ENCODE measurements at regions not wholly inside any gene's neighbourhood (a gene's known extent, or its start where the extent isn't known, plus 50 kb on each side); places are given as distances from the start of the nearest gene placed in this dataset.

DNA sequence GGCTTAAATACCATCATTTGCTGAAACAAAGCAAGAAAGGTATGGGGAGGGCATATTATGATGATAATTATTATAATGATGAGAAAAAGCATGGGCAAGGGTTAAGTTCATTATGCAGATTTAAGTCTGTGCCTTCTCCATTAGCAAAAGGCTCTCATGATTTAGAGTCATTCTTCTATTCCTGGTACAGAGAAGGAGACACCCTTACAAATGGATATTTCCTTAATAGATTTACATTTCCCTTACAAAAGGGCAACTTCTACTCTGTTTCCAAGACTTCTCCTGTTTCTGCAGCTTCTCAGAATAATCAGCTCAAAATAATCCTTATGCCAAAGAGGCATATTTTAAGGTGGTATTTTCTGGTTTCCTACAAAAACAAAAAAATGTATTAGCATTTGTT lies 121.1 kb upstream of the CAMK1G start:
- DNase-seq (ENCODE audit: low spot score) = no peak

DNA sequence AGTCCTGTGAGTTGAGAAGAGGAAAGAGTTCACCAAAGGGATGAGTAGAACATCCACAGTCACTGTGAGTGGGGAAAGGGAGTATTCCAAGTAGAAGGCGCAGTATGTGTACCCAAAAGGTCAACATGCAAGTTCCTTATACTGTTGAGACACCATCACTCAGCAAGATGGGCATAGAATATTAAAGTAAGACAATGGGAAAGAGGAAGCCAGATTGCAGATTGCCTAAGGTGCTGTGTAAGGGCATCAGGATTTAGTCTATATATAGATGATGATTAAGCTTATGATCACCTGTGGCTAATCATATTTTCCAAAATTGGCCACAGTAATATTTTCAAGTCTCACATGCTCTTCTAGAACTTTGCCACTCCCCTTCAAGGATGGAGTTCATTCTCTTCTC lies 120.1 kb upstream of the CAMK1G start:
- DNase-seq (ENCODE audit: low spot score) = no peak

DNA sequence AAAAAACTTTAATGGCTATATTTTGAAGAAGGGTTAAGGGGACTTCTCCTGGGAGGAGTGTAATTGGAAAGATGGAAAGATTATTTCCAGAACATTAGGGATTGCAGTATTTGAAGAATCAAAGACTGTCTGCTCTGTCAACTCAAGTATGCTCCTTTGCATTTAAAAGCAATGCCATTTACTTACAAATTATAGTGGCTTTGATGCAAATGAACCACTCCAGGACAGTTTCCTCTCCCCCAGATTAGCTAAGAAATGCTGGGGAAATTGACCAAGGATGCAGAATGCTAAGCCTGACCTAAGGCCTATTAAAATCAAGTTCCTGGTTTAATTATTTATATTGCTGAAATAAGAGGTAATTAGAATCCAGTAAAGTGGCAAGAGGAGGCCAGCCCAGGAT lies 110.5 kb upstream of the CAMK1G start:
- DNase-seq (ENCODE audit: low spot score) = no peak

DNA sequence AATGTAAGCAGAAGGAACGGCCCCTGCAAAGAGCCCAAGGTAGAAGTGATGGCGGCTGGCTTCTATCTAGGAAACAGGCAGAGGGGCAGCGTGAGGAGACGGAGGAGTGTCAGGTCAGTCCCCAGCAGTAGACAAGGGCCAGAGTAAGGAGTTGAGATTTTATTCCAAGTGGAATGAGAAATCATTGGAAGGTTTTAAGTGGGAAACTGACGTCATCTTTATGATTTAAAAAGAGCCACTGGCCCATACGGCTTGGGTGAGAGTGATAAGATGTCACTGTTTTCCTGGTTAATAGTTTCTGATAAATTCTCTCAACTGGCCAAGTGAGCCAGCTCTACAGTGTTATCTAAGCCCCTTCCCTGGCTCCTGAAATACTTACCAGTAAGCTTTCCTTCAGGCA lies 103.2 kb upstream of the CAMK1G start:
- DNase-seq (ENCODE audit: low spot score) = no peak

DNA sequence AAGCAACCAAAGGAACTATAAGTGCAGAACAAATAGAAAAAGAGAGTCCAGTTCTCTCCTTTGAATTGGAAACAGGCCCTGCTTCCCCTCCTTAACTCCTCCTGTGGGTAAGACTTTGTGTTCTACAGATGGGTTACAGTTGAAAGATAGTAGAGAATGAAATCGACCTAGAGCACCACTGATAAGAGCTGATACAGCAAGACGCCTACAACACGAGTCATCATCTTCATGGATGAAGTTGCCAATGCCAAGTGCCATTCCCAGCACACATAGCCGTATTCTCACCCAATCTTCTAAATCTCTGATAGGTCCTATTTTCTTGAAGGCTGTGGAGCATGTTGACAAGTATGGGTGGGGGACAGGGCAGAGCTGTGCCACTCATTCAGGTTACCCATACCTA lies 99.8 kb upstream of the CAMK1G start:
- DNase-seq (ENCODE audit: low spot score) = no peak

DNA sequence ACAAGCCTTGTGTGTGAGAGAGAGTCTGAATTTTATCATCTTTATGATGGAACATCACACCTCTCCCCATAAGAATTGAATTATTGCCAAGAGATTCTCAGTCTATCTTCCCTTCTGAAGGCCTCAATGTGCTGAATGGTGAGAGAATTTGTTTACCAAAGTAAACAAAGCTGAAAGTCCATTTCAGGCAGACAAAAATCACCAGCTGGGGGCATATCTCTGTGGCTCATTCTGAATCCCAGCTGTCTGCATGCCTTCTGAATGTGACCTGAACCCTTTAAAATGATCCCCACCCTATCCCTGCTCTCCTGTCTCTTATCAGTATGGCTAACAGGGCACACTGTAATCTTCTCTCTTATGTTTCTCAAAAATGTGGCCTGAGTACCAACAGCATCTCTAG lies 99.1 kb upstream of the CAMK1G start:
- DNase-seq (ENCODE audit: low spot score) = no peak

DNA sequence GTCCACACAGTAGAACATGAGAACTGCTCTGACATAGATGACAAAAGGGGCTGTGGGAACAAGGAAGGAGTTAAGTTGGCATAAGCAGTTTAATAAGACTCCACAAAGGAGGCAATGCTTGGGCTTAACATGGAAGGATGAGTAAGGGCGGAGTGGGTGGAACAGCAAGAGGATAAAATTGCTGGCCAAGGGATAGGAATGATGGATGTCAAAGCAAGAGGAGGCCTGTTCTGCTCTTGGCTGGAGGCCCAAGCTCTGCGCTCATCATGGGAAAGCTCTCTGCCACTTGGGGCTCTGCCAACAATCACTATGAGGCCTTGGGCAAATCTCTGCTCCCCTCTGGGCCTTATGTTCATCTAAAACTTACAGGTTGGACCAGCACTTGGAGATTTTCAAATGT lies 98.3 kb upstream of the CAMK1G start:
- no peak for DNase-seq (ENCODE audit: low spot score)

DNA sequence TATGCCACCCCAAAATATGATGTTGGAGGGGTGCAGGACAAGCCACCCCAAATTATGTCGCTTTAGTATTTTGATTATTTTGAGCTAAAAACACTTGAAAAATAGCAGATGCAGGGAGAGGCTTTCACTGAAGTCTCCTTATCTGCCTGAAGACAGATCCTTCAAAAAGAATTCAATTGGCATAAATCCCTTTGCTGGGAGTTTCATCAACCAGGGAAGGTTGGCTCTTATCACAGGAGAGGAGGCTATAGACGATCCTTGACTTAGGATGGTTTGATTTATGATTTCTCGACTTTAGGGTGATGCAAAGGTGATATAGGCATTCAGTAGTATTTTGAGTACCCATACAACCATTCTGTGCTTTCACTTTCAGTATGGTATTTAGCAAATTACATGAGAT lies 97.8 kb upstream of the CAMK1G start:
- DNase-seq (ENCODE audit: low spot score) = no peak

DNA sequence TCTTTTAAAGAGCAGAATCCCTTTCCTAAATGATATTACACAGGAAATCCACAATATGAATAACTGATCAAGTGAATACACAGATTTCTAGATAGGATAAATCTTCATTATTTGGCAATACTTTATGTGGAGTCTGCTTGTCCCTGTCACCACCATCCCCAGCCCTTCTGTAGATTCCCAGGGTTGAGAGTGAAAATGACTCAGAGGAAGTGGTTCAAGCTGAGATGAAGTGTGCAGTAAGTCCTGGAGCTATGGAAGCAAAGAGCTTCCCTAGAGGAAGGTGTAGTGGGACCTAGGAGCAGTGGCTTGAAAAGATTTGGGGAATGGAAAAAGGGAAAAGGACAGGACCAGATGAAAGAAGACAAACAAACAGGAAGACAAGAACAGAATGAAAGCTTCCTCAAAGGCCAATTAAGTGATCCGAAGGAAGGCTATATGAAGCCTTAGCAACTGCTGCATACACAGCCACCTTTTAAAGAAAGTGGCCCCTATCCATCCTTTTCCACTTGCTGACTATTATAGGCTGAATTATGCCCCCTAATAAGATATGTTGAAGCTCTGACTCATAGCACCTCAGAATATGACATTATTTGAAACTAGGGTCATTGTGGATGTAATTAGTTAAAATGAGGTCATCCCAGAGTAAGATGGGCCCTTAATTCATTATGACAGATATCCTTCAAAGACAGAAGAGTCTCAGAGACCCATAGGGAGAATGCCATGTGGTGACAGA lies 96.5 kb upstream of the CAMK1G start:
- peak; percentile 5 for DNase-seq (ENCODE audit: low spot score)

DNA sequence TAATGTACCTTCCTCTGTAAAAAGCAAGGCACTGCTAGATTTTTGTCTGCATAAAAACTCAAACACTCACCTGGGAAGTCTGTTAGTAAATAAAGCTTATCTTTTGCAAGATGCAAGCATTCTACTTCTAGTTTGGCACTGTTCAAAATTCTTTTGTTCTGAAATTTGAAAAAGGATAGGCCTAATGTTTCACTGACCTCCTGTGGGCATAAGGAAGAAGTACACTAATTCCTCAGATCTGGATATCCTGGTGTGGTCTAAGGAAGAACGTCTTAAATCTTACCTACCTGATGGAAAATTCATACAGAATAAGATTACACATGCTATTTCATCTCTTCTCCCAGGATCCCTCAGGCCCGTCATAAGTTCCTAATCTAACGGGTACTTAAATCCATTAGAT lies 93.5 kb upstream of the CAMK1G start:
- peak; percentile 23 for DNase-seq (ENCODE audit: low spot score)

DNA sequence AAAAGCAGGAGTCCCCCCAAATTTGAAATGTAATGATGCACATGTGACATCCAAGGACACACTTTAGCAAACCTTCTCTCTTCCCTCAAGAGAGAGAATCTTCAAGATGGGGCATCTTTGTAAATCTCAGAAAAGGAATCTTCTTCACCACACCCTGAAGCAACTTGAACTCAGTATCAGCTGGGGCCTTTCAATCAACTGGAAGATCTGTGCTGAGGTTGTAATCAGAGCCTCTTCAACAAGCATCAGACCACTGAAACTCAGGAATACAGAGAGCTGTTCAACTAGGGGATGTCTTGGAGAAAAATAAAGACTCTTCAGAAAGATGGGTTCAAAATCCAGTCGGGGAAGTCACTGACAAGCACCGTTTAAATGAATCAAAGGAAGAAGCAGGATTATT lies 92.5 kb upstream of the CAMK1G start:
- DNase-seq (ENCODE audit: low spot score) = no peak

DNA sequence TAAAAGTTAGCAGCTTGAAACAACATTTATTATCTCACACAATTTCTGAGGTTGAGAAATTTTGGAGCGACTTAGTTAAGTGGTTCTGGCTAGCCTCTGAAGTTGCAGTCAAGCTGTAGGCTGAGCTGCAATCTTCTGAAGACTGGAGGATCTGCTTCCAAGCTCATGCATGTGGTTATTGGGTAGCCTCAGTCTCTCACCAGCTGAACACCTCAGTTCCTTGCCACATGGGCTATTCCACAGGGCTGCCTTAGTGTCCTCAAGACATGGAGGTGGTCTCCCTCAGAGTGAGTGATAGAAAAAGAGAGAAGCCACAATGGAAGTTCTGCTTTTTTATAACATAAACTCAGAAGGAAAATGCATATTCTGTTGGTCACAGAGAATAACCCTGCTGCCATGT lies 92.0 kb upstream of the CAMK1G start:
- DNase-seq (ENCODE audit: low spot score) = no peak

DNA sequence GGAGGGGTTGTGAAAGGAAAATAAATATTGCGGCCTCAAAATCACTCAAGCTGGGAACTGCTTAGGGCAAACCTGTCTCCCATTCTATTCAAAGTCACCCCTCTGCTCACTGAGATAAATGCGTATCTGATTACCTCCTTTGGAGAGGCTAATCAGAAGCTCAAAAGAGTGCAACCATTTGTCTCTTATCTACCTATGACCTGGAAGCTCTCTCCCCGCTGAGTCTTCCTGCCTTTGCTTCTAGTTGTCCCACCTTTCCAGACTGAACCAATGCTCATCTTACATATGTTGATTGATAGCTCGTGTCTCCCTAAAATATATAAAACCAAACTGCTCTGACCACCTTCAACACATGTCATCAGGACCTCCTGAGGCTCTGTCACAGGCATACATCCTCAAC lies 91.6 kb upstream of the CAMK1G start:
- DNase-seq (ENCODE audit: low spot score) = no peak

DNA sequence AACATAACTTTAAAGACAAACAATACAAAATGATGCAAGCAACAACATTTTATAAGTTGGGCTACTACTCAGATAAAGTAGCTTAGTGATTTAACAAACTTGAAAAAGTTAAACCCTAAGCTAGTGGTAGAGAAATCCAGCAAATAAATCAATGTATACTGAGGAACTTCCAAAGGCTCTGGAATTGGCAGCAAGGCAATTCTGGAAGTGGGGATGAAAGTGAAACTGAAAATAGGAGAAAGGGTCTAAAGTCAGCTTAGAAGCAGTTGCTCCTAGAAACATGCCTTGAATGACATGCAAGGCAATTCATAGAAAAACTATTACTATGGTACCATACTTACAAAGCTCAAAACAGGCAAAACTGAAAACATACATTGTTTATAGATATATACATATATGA lies 90.0 kb upstream of the CAMK1G start:
- no peak for DNase-seq (ENCODE audit: low spot score)

DNA sequence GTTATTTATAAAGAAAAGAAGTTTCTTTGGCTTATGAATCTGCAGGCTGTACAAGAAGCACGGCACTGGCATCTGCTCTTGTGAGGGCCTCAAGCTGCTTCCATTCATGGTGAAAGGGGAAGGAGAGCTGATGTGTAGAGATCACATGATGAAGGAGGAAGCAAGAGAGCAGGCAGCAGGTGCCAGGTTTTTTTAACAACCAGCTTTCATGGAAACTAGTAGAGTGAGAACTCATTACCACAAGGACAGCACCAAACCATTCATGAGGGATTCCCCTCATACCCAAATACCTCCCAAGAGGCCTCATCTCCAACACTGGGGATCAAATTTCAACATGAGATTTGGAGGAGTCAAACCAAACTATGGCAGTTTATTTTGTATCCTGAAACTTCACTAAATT lies 85.8 kb upstream of the CAMK1G start:
- no peak for DNase-seq (ENCODE audit: low spot score)

DNA sequence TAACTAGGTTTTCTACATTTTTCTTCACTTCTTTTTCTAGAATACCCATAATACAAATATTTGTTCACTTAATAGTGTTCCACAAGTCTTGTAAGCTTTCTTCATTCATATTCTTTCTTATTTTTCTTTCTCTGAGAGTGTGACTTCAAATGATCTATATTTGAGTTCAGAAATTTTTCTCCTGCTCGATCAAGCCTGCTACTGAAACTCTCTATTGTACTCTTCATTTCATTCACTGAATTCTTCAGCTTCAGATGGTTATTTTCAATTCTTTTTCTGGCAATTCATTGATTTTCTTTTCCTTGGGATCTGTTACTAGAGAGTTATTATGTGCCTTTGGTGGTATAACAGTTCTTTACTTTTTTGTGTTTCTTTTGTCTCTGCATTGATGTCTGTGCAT lies 82.5 kb upstream of the CAMK1G start:
- no peak for DNase-seq (ENCODE audit: low spot score)

DNA sequence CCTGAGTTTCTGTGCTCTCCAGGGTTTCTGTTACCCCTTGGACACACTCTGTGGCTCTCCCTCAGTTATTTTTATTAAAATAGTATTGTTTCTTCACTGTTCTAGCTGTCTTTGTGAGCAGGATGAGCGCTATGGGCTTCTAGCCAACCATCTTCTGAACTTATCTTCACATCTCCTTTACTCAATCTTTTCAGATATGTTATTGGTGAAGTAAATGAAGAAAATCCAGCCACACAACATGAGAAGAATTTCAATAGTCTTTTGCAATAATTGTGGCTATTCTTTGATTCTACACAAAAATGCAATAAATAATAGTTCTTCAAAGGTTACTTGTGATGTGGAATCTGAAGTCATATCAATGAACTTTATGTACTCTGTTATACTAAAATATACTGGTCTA lies 80.3 kb upstream of the CAMK1G start:
- no peak for DNase-seq (ENCODE audit: low spot score)

DNA sequence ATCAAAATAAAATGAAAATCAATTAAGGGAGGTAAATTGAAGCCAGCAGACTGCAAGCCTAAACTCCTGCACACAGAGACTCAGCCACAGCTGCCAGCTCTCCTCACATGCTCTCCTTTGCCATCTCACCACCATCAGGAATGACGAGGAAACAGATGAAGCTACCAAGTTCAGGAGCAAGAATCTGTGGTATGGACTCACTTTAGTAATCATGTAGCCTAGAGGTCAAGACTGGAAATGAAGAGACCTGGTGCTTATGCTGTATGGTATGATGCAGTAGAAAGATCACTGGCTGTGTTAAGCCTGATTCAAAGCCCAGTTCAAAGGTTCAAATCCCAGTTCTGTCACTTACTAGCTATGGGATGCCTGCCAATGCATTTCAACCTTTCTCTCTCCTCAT lies 78.9 kb upstream of the CAMK1G start:
- no peak for DNase-seq (ENCODE audit: low spot score)

DNA sequence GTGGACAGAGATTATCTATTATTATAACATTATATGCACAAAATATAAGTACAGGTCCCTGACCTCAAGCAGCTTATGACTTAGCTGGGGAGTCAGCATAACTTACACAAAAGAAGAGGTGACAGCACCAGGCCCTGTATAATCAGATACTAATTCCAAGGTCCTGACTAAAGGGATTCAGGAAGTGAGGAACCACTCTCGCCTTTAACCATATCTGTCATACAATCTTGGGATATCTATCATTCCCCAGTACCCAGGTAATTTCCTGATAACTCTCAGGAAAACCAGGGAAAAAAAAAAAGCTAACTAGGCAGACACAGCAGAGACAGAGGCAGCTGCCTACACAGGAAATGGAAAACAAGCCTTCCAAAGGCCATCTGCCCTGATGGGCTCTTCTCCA lies 78.5 kb upstream of the CAMK1G start:
- no peak for DNase-seq (ENCODE audit: low spot score)

DNA sequence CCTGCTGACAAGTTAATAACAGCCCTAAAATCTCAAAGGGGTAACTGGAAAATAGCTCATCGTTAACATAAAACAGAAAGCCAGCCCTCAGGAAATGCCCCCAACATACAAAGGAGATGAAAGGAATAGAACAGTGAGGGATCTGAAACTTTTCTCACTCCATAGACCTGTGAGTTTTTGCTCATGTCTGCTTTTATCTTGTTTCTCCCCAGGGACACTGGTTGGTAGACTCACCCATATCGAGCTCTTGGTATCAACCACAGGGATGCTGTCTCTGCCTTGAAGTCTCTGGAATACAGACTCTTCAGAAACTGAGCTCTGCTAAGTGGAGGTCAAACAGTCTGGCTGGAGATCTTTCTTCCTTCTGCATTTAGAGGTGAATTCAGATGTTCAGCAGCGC lies 77.4 kb upstream of the CAMK1G start:
- DNase-seq (ENCODE audit: low spot score) = no peak

DNA sequence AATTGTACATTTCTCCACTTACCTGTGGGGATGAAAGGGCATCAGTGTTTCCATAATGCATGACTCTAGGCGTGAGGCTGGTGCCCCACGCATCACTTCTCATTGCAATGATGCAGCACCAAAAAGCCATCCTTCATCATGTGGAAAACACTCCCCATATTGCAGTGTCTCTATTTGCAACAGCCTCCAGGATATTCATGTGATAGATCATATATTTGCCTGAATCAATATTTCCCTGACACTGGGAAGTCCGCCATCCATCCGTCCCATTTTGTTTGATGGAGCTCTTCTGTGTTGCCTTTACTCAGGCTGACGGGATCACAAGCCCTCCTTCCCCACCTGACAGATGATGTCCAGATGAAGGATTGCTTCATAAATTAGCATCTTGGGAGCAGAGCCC lies 74.5 kb upstream of the CAMK1G start:
- DNase-seq (ENCODE audit: low spot score) = no peak

DNA sequence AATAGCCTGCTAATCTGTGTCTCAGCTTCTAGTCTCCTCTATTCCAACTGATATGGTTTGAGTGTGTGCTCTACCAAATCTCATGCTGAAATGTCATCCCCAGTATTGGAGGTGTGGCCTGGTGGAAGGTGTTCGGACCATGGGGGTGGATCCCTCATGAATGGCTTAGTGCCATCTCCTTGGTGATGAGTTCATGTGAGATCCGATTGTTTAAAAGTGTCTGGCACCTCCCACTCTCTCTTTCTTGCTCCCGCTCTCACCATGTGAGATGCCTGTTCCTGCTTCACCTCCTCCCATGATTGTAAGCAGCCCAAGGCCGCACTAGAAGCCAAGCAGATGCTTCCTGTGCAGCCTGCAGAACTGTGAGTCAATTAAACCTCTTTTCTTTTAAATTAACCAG lies 73.5 kb upstream of the CAMK1G start:
- no peak for DNase-seq (ENCODE audit: low spot score)

DNA sequence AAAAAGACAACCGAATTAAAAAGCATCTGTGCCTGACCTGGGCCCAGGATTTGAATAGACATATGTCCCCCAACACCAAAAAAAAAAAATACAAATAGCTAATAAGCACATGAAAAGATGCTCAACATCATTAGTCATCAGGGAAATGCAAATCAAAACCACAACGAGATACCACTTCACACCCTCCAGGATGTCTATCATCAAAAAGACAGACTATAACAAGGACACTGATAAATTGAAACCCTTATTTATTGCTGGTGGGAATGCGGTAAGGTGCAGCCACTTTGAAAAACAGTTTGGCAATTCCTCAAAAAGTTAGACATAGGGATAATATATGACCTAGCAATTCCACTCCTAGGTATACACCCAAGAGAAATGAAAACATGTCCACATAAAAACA lies 72.3 kb upstream of the CAMK1G start:
- DNase-seq (ENCODE audit: low spot score) = peak; percentile 55

DNA sequence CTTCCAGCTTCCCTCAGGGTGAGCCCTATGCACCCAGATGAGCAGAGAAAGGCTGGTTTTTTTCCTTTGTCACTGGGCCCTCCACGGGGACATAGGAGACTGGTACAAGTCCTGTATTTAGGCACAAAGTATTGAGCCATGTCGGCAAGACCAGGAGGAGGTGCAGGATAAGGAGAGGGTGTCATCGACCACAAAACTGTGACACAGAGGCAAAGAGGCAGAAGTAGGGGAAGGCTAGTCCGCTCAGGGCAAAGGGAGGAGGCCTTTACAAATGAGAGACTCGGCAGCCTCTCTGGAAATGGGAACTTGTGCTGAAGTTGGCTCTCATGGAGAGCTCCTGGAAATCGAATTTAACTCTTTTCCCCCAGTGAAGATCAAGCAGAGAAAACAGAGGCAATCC lies 70.7 kb upstream of the CAMK1G start:
- no peak for DNase-seq (ENCODE audit: low spot score)

DNA sequence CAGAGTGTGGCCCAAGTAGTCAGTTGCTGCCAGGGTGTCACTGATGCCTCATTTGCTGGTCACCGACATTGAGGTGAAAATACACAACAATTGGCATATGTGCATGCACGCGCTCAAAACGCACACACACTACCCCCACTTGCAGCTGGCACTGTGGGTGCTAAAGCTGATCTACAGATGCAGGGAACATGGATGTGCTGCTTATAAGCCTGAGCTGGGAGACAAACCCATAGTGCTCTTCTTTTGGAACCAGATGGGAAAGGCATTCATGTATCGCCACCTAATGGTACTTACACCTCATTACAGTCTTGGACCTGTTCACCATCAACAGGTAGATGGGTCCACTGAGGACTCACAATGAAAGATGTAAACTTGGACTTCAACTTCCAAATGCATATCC lies 70.3 kb upstream of the CAMK1G start:
- DNase-seq (ENCODE audit: low spot score) = peak; percentile 67
